Keratinocyte (primary cell): ENCODE measurements at regions not wholly inside any gene's neighbourhood (a gene's known extent, or its start where the extent isn't known, plus 50 kb on each side); places are given as distances from the start of the nearest gene placed in this dataset.

ENCODE experiments used
- DNase-seq: peaks from one replicate; pipeline ENCODE4 v3.0.0-alpha.2; 2011; ENCODE audit warnings: low read depth, missing footprints, low spot score
- FAIRE-seq: peaks from 2 replicates; lab custom pipeline; 2011; peaks lifted over from hg19 to GRCh38; lab: Jason Lieb, UNC
- H2AFZ ChIP-seq: 2 replicates; pipeline ENCODE4 v1.6.0; 2012; ENCODE audit warnings: low read length, control low read depth, inconsistent platforms; ENCODE audit not compliant: control insufficient read depth
- H3K27ac ChIP-seq: 2 replicates; pipeline ENCODE4 v1.5.1; 2011; ENCODE audit warnings: low read length; ENCODE audit not compliant: control insufficient read depth, insufficient read depth
- H3K27me3 ChIP-seq: 3 replicates; pipeline ENCODE4 v1.6.0; 2011; ENCODE audit warnings: low read length; ENCODE audit not compliant: control insufficient read depth, insufficient read depth; ENCODE audit errors: extremely low read depth
- H3K36me3 ChIP-seq, 2 experiments: 2 replicates in 1 of 2; 3 replicates in 1 of 2; pipeline ENCODE4 v1.5.1; 2011; ENCODE audit warnings: low read length in 2 of 2, mild to moderate bottlenecking in 1 of 2; ENCODE audit not compliant: control insufficient read depth in 2 of 2, insufficient read depth in 2 of 2; ENCODE audit errors: extremely low read depth in 1 of 2
- H3K4me1 ChIP-seq: 3 replicates; pipeline ENCODE4 v1.5.1; 2011; ENCODE audit warnings: low read length; ENCODE audit not compliant: control insufficient read depth, insufficient read depth; ENCODE audit errors: extremely low read depth
- H3K4me2 ChIP-seq: 3 replicates; pipeline ENCODE4 v1.6.0; 2011; ENCODE audit warnings: low read depth, low read length; ENCODE audit not compliant: control insufficient read depth, insufficient read depth; ENCODE audit errors: extremely low read depth
- H3K4me3 ChIP-seq, 3 experiments: fragments of 200-600 bp in 1 of 3; sonication (generic) in 1 of 3; 2 replicates in 2 of 3; 3 replicates in 1 of 3; pipeline ENCODE4 v1.5.1; 2011 to 2016; ENCODE audit warnings: low read length in 3 of 3, mild to moderate bottlenecking in 3 of 3, control low read depth in 2 of 3, inconsistent platforms in 1 of 3, low read depth in 1 of 3, mixed read lengths in 1 of 3, mixed run types in 1 of 3, moderate library complexity in 1 of 3; ENCODE audit not compliant: control insufficient read depth in 2 of 3, insufficient read depth in 2 of 3; ENCODE audit errors: extremely low read depth in 1 of 3
- H3K79me2 ChIP-seq: 2 replicates; pipeline ENCODE4 v1.6.0; 2012; ENCODE audit warnings: low read length; ENCODE audit not compliant: control insufficient read depth, insufficient read depth
- H3K9ac ChIP-seq: 3 replicates; pipeline ENCODE4 v1.6.0; 2011; ENCODE audit warnings: low read length; ENCODE audit not compliant: control insufficient read depth, insufficient read depth; ENCODE audit errors: extremely low read depth
- H3K9me1 ChIP-seq: 3 replicates; pipeline ENCODE4 v1.6.0; 2011; ENCODE audit warnings: low read length; ENCODE audit not compliant: control insufficient read depth, insufficient read depth; ENCODE audit errors: extremely low read depth
- H3K9me3 ChIP-seq: 2 replicates; pipeline ENCODE4 v1.5.1; 2012; ENCODE audit warnings: low read depth, low read length; ENCODE audit not compliant: control insufficient read depth
- H4K20me1 ChIP-seq: 3 replicates; pipeline ENCODE4 v1.6.0; 2011; ENCODE audit warnings: low read length; ENCODE audit not compliant: control insufficient read depth, insufficient read depth; ENCODE audit errors: extremely low read depth
- CTCF ChIP-seq, 3 experiments: IDR thresholded peaks in 1 of 3; conservative IDR thresholded peaks in 1 of 3; optimal IDR thresholded peaks in 1 of 3; 2 replicates in 2 of 3; 3 replicates in 1 of 3; pipeline versions ENCODE3 to v1.5.1; 2011; ENCODE audit warnings: low read length in 3 of 3, mild to moderate bottlenecking in 3 of 3, moderate library complexity in 2 of 3, control low read depth in 1 of 3, inconsistent platforms in 1 of 3; ENCODE audit not compliant: insufficient read depth in 2 of 3; ENCODE audit errors: extremely low read depth in 1 of 3
- EZH2 ChIP-seq: IDR thresholded peaks from one replicate; pipeline ENCODE4 v1.6.1; 2012; ENCODE audit warnings: inconsistent platforms, mild to moderate bottlenecking, low read length, moderate library complexity
- dilution Hi-C: fragments of 300-500 bp; cut with MboI; formaldehyde crosslinking; loops from one replicate; pipeline ENCODE4 v1.7.0; 2020; ENCODE audit warnings: low sequenced_read_pairs; ENCODE audit not compliant: extremely low pct_ligation_motif_present

GRCh38 chr6:67248077-67248476, 1387.0 kb upstream of the ADGRB3 start:
- H3K4me1 ChIP-seq = no peaks in the 10 kb centered on the region
- H3K4me3 ChIP-seq = no peak overlapping the region
- H3K9me3 ChIP-seq = no peaks in the 10 kb centered on the region
- no peaks in the 10 kb centered on the region for H3K36me3 ChIP-seq
- FAIRE-seq (no peak), DNase-seq (no peak)
- dilution Hi-C loops = no loop called here
- no peak overlapping the region for H2AFZ ChIP-seq
- H3K27me3 ChIP-seq = no peaks in the 10 kb centered on the region
- no peaks in the 10 kb centered on the region for H4K20me1 ChIP-seq
- H3K4me2 ChIP-seq = no peak overlapping the region
- H3K27ac ChIP-seq = no peak overlapping the region
- no peak overlapping the region for H3K9ac ChIP-seq
- no peaks in the 10 kb centered on the region for H3K79me2 ChIP-seq
- TF ChIP-seq EZH2 (no peak), CTCF (optimal IDR thresholded peaks at IDR 0.05 in 1 of 3, IDR thresholded peaks at IDR 0.05 in 1 of 3, conservative IDR thresholded peaks at IDR 0.05 in 1 of 3; ENCODE audit: extremely low read depth in 1 of 3, insufficient read depth in 2 of 3, low read length in 3 of 3) (no peak)
- no peaks in the 10 kb centered on the region for H3K9me1 ChIP-seq

- DNase-seq (no peak), FAIRE-seq (no peak)
- Histone ChIP-seq H3K9me3 (no peaks in the 10 kb centered on the region), H3K9ac (no peak overlapping the region), H3K9me1 (no peaks in the 10 kb centered on the region), H3K79me2 (no peaks in the 10 kb centered on the region), H2AFZ (no peak overlapping the region), H3K27ac (no peak overlapping the region), H3K27me3 (no peaks in the 10 kb centered on the region), H3K4me2 (no peak overlapping the region), H3K4me1 (no peaks in the 10 kb centered on the region), H3K4me3 (no peak overlapping the region), H4K20me1 (no peaks in the 10 kb centered on the region), H3K36me3 (no peaks in the 10 kb centered on the region)
- TF ChIP-seq CTCF (optimal IDR thresholded peaks at IDR 0.05 in 1 of 3, IDR thresholded peaks at IDR 0.05 in 1 of 3, conservative IDR thresholded peaks at IDR 0.05 in 1 of 3; ENCODE audit: extremely low read depth in 1 of 3, insufficient read depth in 2 of 3, low read length in 3 of 3) (no peak), EZH2 (no peak)
- dilution Hi-C loops = no loop called here
Measured at GRCh38 chr6:67244037-67244436, 1391.0 kb upstream of the ADGRB3 start.
